H1 (cell line): ENCODE measurements at regions not wholly inside any gene's neighbourhood (a gene's known extent, or its start where the extent isn't known, plus 50 kb on each side); places are given as distances from the start of the nearest gene placed in this dataset.

Experiments
- CHD2 ChIP-seq: IDR thresholded peaks from 2 replicates; pipeline ENCODE4 v1.6.1; 2012; ENCODE audit warnings: low read length, improper control_type of control experiment
- CHD7 ChIP-seq: fragments of 300-600 bp; sonication (generic); IDR thresholded peaks from 2 replicates; pipeline ENCODE4 v1.7.1; 2012; ENCODE audit warnings: low read length, moderate library complexity, mild to moderate bottlenecking, inconsistent platforms; ENCODE audit not compliant: insufficient replicate concordance
- E2F6 ChIP-seq: IDR thresholded peaks from 2 replicates; pipeline ENCODE4 v1.6.1; 2012; ENCODE audit warnings: inconsistent platforms
- MAFK ChIP-seq: IDR thresholded peaks from 2 replicates; pipeline ENCODE4 v1.6.1; 2012; ENCODE audit warnings: low read depth, mild to moderate bottlenecking, improper control_type of control experiment, low read length
- RAD21 ChIP-seq, 2 experiments: IDR thresholded peaks in 1 of 2; conservative IDR thresholded peaks in 1 of 2; 2 replicates each; pipeline ENCODE4 v1.6.1; 2011; ENCODE audit warnings: low read depth in 2 of 2, low read length in 2 of 2, improper control_type of control experiment in 1 of 2, inconsistent platforms in 1 of 2, mild to moderate bottlenecking in 1 of 2, moderate library complexity in 1 of 2
- TAF1 ChIP-seq: IDR thresholded peaks from 2 replicates; pipeline ENCODE4 v1.6.1; 2011; ENCODE audit warnings: mild to moderate bottlenecking, low read depth, low read length
- TEAD4 ChIP-seq: IDR thresholded peaks from 2 replicates; pipeline ENCODE4 v1.6.1; 2012; ENCODE audit warnings: low read depth, low read length, inconsistent platforms, mixed read lengths
- USF2 ChIP-seq: IDR thresholded peaks from 2 replicates; pipeline ENCODE4 v1.6.1; 2011; ENCODE audit warnings: low read length, improper control_type of control experiment

- TF ChIP-seq CHD7 (no peak), RAD21 (IDR thresholded peaks at IDR 0.05 in 1 of 2, conservative IDR thresholded peaks at IDR 0.05 in 1 of 2; ENCODE audit: low read depth in 2 of 2, low read length in 2 of 2) (no peak), E2F6 (no peak), MAFK (no peak), CHD2 (no peak), TEAD4 (no peak), USF2 (no peak), TAF1 (no peak)
Observed at GRCh38 chr4:15340902-15341732, 86.7 kb upstream of the C1QTNF7 start (continued).
